SK-N-SH (cell line): ENCODE measurements at regions not wholly inside any gene's neighbourhood (a gene's known extent, or its start where the extent isn't known, plus 50 kb on each side); places are given as distances from the start of the nearest gene placed in this dataset.

Experiments used
- CTCF ChIA-PET: fragments of 300-600, 350-600 bp; formaldehyde crosslinking; extraction: SDS; loops from one replicate; lab custom pipeline; 2021; lab: Yijun Ruan, JAX
- POLR2A ChIA-PET: fragments of 350-600 bp; sonication (Branson Sonifier 250); formaldehyde crosslinking; extraction: SDS; loops from one replicate; lab custom pipeline; 2020; ENCODE audit warnings: antibody characterized with exemption, inconsistent platforms; lab: Yijun Ruan, JAX
- DNase-seq: peaks from one replicate; pipeline ENCODE4 v3.0.0; 2012
- H2AFZ ChIP-seq: fragments of 200-600 bp; sonication (generic); 2 replicates; pipeline ENCODE4 v1.8.1; 2016; ENCODE audit warnings: antibody characterized with exemption, mild to moderate bottlenecking, low read depth
- H3F3A ChIP-seq: fragments of 200-600 bp; sonication (generic); replicated peaks from 2 replicates; pipeline ENCODE3; 2016; ENCODE audit warnings: antibody characterized with exemption, mild to moderate bottlenecking; ENCODE audit not compliant: insufficient read depth
- H3K27ac ChIP-seq, 2 experiments: fragments of 200-500 bp in 1 of 2; fragments of 200-600 bp in 1 of 2; sonication (Bioruptor generic) in 1 of 2; sonication (generic), shearing (Covaris generic) in 1 of 2; 2 replicates each; pipeline versions ENCODE4 v1.5.1 to v1.6.1; 2014 to 2016; ENCODE audit warnings: low read depth in 2 of 2, inconsistent platforms in 1 of 2, low read length in 1 of 2, mild to moderate bottlenecking in 1 of 2, mixed read lengths in 1 of 2
- H3K27me3 ChIP-seq: fragments of 200-600 bp; sonication (generic), shearing (Covaris generic); 2 replicates; pipeline ENCODE4 v1.6.1; 2016; ENCODE audit warnings: mixed run types; ENCODE audit not compliant: insufficient read depth
- H3K36me3 ChIP-seq, 2 experiments: fragments of 200-500 bp in 1 of 2; fragments of 200-600 bp in 1 of 2; sonication (Bioruptor generic) in 1 of 2; sonication (generic) in 1 of 2; replicated peaks in 1 of 2; 2 replicates each; pipeline versions ENCODE3 to v1.5.1; 2014 to 2016; ENCODE audit warnings: low read length in 1 of 2, mild to moderate bottlenecking in 1 of 2; ENCODE audit not compliant: insufficient read depth in 2 of 2, control insufficient read depth in 1 of 2
- H3K4me1 ChIP-seq, 2 experiments: fragments of 200-500 bp in 1 of 2; fragments of 200-600 bp in 1 of 2; sonication (Bioruptor generic) in 1 of 2; sonication (generic), shearing (Covaris generic) in 1 of 2; 2 replicates each; pipeline versions ENCODE4 v1.5.1 to v1.6.1; 2014 to 2016; ENCODE audit warnings: low read depth in 1 of 2, low read length in 1 of 2, mixed run types in 1 of 2; ENCODE audit not compliant: insufficient read depth in 2 of 2, control insufficient read depth in 1 of 2
- H3K4me2 ChIP-seq: fragments of 200-600 bp; sonication (generic), shearing (Covaris generic); 2 replicates; pipeline ENCODE4 v1.6.1; 2017; ENCODE audit warnings: mixed run types
- H3K4me3 ChIP-seq, 2 experiments: fragments of 200-500 bp in 1 of 2; fragments of 200-600 bp in 1 of 2; sonication (Bioruptor generic) in 1 of 2; sonication (generic), shearing (Covaris generic) in 1 of 2; 2 replicates each; pipeline versions ENCODE4 v1.5.1 to v1.8.1; 2014 to 2016; ENCODE audit warnings: low read depth in 2 of 2, inconsistent platforms in 1 of 2, low read length in 1 of 2, mild to moderate bottlenecking in 1 of 2, mixed read lengths in 1 of 2, moderate library complexity in 1 of 2
- H3K79me2 ChIP-seq: fragments of 200-600 bp; sonication (generic); 2 replicates; pipeline ENCODE4 v1.8.1; 2017; ENCODE audit warnings: mild to moderate bottlenecking; ENCODE audit not compliant: insufficient read depth
- H3K9ac ChIP-seq: fragments of 200-600 bp; sonication (generic); 2 replicates; pipeline ENCODE4 v1.6.1; 2017; ENCODE audit warnings: mixed run types
- H3K9me2 ChIP-seq: fragments of 200-600 bp; sonication (generic); 2 replicates; pipeline ENCODE4 v1.6.1; 2017; ENCODE audit warnings: mixed run types
- H3K9me3 ChIP-seq: fragments of 200-600 bp; sonication (generic); 2 replicates; pipeline ENCODE4 v1.6.1; 2017; ENCODE audit warnings: mixed run types, mild to moderate bottlenecking, moderate library complexity
- H4K20me1 ChIP-seq: fragments of 200-600 bp; sonication (generic); 2 replicates; pipeline ENCODE4 v1.6.1; 2017; ENCODE audit warnings: mild to moderate bottlenecking, mixed run types; ENCODE audit not compliant: insufficient read depth
- CHD2 ChIP-seq: fragments of 150-350 bp; IDR thresholded peaks from 2 replicates; pipeline ENCODE4 v1.6.1; 2018; ENCODE audit warnings: low read length; ENCODE audit not compliant: partially characterized antibody
- EP300 ChIP-seq, 2 experiments: IDR thresholded peaks; 2 replicates each; pipeline versions ENCODE4 v1.4.0 to v1.6.1; 2012; ENCODE audit warnings: borderline replicate concordance in 1 of 2, low read depth in 1 of 2, low read length in 1 of 2
- FOXM1 ChIP-seq: IDR thresholded peaks from 2 replicates; pipeline ENCODE4 v1.4.0; 2012; ENCODE audit warnings: low read depth, mild to moderate bottlenecking
- GABPA ChIP-seq: IDR thresholded peaks from 2 replicates; pipeline ENCODE4 v1.4.0; 2012; ENCODE audit warnings: low read depth, mild to moderate bottlenecking
- GATA2 ChIP-seq: sonication (generic); formaldehyde crosslinking; IDR thresholded peaks from 2 replicates; pipeline ENCODE4 v1.5.0; 2020; ENCODE audit warnings: mild to moderate bottlenecking, missing genetic modification reagents
- JUND ChIP-seq: IDR thresholded peaks from 2 replicates; pipeline ENCODE4 v1.4.0; 2012
- MEF2A ChIP-seq: IDR thresholded peaks from 2 replicates; pipeline ENCODE4 v1.4.0; 2012; ENCODE audit warnings: low read depth, borderline replicate concordance
- MXI1 ChIP-seq: IDR thresholded peaks from 2 replicates; pipeline ENCODE4 v1.6.1; 2012; ENCODE audit warnings: mild to moderate bottlenecking, low read depth, low read length, improper control_type of control experiment
- NFIC ChIP-seq: IDR thresholded peaks from 2 replicates; pipeline ENCODE4 v1.4.0; 2012; ENCODE audit warnings: borderline replicate concordance
- NRF1 ChIP-seq: IDR thresholded peaks from 2 replicates; pipeline ENCODE4 v1.6.1; 2012; ENCODE audit warnings: low read depth, mild to moderate bottlenecking, low read length
- PBX3 ChIP-seq: IDR thresholded peaks from 2 replicates; pipeline ENCODE4; 2012
- POLR2AphosphoS5 ChIP-seq: IDR thresholded peaks from 2 replicates; pipeline ENCODE4 v1.6.1; 2012; ENCODE audit warnings: low read depth, low read length
- RAD21 ChIP-seq: IDR thresholded peaks from 2 replicates; pipeline ENCODE4 v1.6.1; 2012; ENCODE audit warnings: mild to moderate bottlenecking, low read length
- SMC3 ChIP-seq: IDR thresholded peaks from 2 replicates; pipeline ENCODE4 v1.6.1; 2012; ENCODE audit warnings: low read depth, low read length, improper control_type of control experiment
- TAF1 ChIP-seq: IDR thresholded peaks from 2 replicates; pipeline ENCODE4 v1.6.1; 2012; ENCODE audit warnings: low read depth, mild to moderate bottlenecking, low read length, moderate library complexity, borderline replicate concordance
- TCF12 ChIP-seq: IDR thresholded peaks from 2 replicates; pipeline ENCODE4 v1.4.0; 2012
- WGBS: methylation state at CpG from one replicate; pipeline ENCODE4 v1.1.6; 2017; ENCODE audit warnings: low lambda C conversion rate; 5-methylcytosine and 5-hydroxymethylcytosine counted together
- TF ChIP-seq, protein P1 (sequence below): fragments of 150-350 bp; IDR thresholded peaks from 2 replicates; pipeline ENCODE4 v1.6.1; 2017; ENCODE audit warnings: antibody characterized with exemption, low read length, low read depth, borderline replicate concordance
- TF ChIP-seq, protein P2 (sequence below): IDR thresholded peaks from 2 replicates; pipeline ENCODE4 v1.4.0; 2012; ENCODE audit warnings: low read depth

GRCh38 chr13:73687929-73688328 lies 446.3 kb downstream of the KLF12 start (continued):
- no peak for TF ChIP-seq MEF2A
- TF ChIP-seq JUND, result no peak
- TF ChIP-seq MXI1, result no peak

DNA sequence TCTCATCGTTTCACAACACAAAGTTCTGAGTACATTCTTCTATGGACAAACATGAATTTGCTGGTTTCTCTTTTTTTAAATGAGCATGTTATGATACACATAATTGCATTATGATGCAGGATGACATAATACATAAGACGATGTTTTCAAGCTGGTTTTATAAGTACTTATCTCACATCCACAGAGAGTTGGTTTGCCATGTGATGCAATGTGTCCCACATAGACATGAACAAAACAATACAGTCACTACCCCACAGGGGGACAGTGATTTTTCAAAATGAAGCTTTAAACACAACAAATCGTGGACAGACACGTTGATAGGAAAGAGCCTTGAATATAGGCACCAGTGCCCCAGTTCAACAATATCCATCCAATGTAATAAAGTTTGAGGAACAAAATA lies 447.1 kb downstream of the KLF12 start:
- Histone ChIP-seq H3K4me2 (no peak overlapping the region), H3K4me1 (no peaks in the 10 kb centered on the region), H3K9me3 (no peaks in the 10 kb centered on the region), H3K36me3 (peaks cover 0 to 5% of the 10 kb centered on the region in 2 experiments), H3F3A (no peaks in the 10 kb centered on the region), H3K27ac (no peak overlapping the region), H3K9ac (no peak overlapping the region), H3K4me3 (no peak overlapping the region), H3K27me3 (no peaks in the 10 kb centered on the region), H2AFZ (no peak overlapping the region), H3K9me2 (no peaks in the 10 kb centered on the region), H4K20me1 (no peaks in the 10 kb centered on the region), H3K79me2 (no peaks in the 10 kb centered on the region)
- WGBS, result 92% methylated on average over 4 of the region's 4 CpGs
- TF ChIP-seq NRF1, result no peak
- CTCF ChIA-PET, result no interaction called here
- POLR2A ChIA-PET, result no interaction called here
- no peak for DNase-seq

DNA sequence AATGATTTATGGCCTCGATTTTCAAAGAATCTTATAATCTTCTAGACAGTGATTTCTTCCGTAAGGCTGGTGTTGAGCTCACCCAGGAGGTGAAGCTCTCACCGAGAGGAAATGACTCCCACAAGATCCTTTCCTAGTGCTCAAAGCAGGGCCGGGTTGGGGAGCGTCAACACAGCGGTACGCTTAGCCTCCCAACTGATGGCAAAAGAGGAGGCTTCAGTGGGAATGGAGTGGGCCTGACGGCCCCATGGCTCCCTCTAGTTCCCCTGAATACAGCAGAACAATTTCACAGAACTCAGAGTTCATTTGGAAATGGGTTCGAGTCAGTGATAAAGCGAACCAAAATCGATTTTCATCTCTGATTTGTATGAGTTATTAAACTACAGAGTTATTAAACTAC lies 449.5 kb downstream of the KLF12 start:
- H4K20me1 ChIP-seq, result no peaks in the 10 kb centered on the region
- DNase-seq, result no peak
- no peak overlapping the region for H3K27ac ChIP-seq
- no peaks in the 10 kb centered on the region for H3K27me3 ChIP-seq
- no peaks in the 10 kb centered on the region for H3F3A ChIP-seq
- TF ChIP-seq RAD21 (no peak), POLR2AphosphoS5 (no peak), NFIC (no peak), JUND (no peak), FOXM1 (no peak), CHD2 (no peak), PBX3 (no peak), TAF1 (no peak), MEF2A (no peak), SMC3 (no peak), GABPA (no peak), EP300 (IDR thresholded peaks at IDR 0.05; ENCODE audit: borderline replicate concordance in 1 of 2, low read depth in 1 of 2, low read length in 1 of 2) (no peak), TCF12 (no peak), GATA2 (CRISPR knock-in tag) (no peak)
- TF ChIP-seq, protein P1, sequence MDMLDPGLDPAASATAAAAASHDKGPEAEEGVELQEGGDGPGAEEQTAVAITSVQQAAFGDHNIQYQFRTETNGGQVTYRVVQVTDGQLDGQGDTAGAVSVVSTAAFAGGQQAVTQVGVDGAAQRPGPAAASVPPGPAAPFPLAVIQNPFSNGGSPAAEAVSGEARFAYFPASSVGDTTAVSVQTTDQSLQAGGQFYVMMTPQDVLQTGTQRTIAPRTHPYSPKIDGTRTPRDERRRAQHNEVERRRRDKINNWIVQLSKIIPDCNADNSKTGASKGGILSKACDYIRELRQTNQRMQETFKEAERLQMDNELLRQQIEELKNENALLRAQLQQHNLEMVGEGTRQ, result no peak
- TF ChIP-seq, protein P2, sequence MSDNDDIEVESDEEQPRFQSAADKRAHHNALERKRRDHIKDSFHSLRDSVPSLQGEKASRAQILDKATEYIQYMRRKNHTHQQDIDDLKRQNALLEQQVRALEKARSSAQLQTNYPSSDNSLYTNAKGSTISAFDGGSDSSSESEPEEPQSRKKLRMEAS, result no peak
- no peak overlapping the region for H2AFZ ChIP-seq
- no peak overlapping the region for H3K4me3 ChIP-seq
- no peak overlapping the region for H3K4me2 ChIP-seq
- H3K9me2 ChIP-seq, result no peaks in the 10 kb centered on the region
- H3K4me1 ChIP-seq, result no peaks in the 10 kb centered on the region
- H3K36me3 ChIP-seq, result peaks cover 0 to 3% of the 10 kb centered on the region in 2 experiments
- ChIA-PET CTCF (no interaction called here), POLR2A (no interaction called here)
- WGBS, result 92% methylated on average over 9 of the region's 11 CpGs
- H3K9me3 ChIP-seq, result no peaks in the 10 kb centered on the region
- H3K79me2 ChIP-seq, result no peaks in the 10 kb centered on the region
- H3K9ac ChIP-seq, result no peak overlapping the region
